WTC11 (cell line): ENCODE measurements at regions not wholly inside any gene's neighbourhood (a gene's known extent, or its start where the extent isn't known, plus 50 kb on each side); places are given as distances from the start of the nearest gene placed in this dataset.

Experiments used
- ARID4B ChIP-seq: sonication (generic); formaldehyde crosslinking; IDR thresholded peaks from 2 replicates; pipeline ENCODE4 v1.8.0; 2023; ENCODE audit warnings: missing genetic modification reagents, mild to moderate bottlenecking, borderline replicate concordance
- CREM ChIP-seq: sonication (generic); formaldehyde crosslinking; IDR thresholded peaks from 2 replicates; pipeline ENCODE4 v1.8.1; 2022; ENCODE audit warnings: mild to moderate bottlenecking, missing genetic modification reagents, moderate library complexity
- JUN ChIP-seq: sonication (generic); formaldehyde crosslinking; IDR thresholded peaks from 2 replicates; pipeline ENCODE4 v1.8.0; 2023; ENCODE audit warnings: mild to moderate bottlenecking, missing genetic modification reagents
- NFE2L1 ChIP-seq: sonication (generic); formaldehyde crosslinking; IDR thresholded peaks from 2 replicates; pipeline ENCODE4 v1.8.1; 2023; ENCODE audit warnings: missing genetic modification reagents
- NFYB ChIP-seq: sonication (generic); formaldehyde crosslinking; conservative IDR thresholded peaks from 2 replicates; pipeline ENCODE4 v1.8.0; 2022; ENCODE audit warnings: low read depth, missing genetic modification reagents
- RELA ChIP-seq: sonication (generic); formaldehyde crosslinking; IDR thresholded peaks from 2 replicates; pipeline ENCODE4 v1.8.1; 2022; ENCODE audit warnings: missing genetic modification reagents, mild to moderate bottlenecking, borderline replicate concordance
- SP1 ChIP-seq: sonication (generic); formaldehyde crosslinking; conservative IDR thresholded peaks from 2 replicates; pipeline ENCODE4 v1.8.1; 2022; ENCODE audit warnings: missing genetic modification reagents
- ZBTB21 ChIP-seq: sonication (generic); formaldehyde crosslinking; IDR thresholded peaks from 2 replicates; pipeline ENCODE4 v1.8.1; 2023; ENCODE audit warnings: mild to moderate bottlenecking, missing genetic modification reagents, borderline replicate concordance
- ZNF138 ChIP-seq: sonication (generic); formaldehyde crosslinking; conservative IDR thresholded peaks from 2 replicates; pipeline ENCODE4 v1.8.1; 2022; ENCODE audit warnings: mild to moderate bottlenecking, moderate library complexity, missing genetic modification reagents
- TF ChIP-seq, protein P1 (sequence below): fragments of 200-600 bp; IDR thresholded peaks from 2 replicates; pipeline ENCODE4 v1.8.0; 2022; ENCODE audit warnings: antibody characterized with exemption
- TF ChIP-seq, protein P2 (sequence below): sonication (generic); formaldehyde crosslinking; IDR thresholded peaks from 2 replicates; pipeline ENCODE4 v1.8.0; 2022; ENCODE audit warnings: missing genetic modification reagents
- TF ChIP-seq, protein P3 (sequence below): sonication (generic); formaldehyde crosslinking; IDR thresholded peaks from 2 replicates; pipeline ENCODE4 v1.8.1; 2022; ENCODE audit warnings: low read depth, mild to moderate bottlenecking, moderate library complexity, missing genetic modification reagents, borderline replicate concordance

GRCh38 chr18:40841467-40841866 lies 1113.6 kb upstream of the PIK3C3 start:
- no peak for TF ChIP-seq ARID4B (CRISPR knock-in tag)
- TF ChIP-seq, protein P1, sequence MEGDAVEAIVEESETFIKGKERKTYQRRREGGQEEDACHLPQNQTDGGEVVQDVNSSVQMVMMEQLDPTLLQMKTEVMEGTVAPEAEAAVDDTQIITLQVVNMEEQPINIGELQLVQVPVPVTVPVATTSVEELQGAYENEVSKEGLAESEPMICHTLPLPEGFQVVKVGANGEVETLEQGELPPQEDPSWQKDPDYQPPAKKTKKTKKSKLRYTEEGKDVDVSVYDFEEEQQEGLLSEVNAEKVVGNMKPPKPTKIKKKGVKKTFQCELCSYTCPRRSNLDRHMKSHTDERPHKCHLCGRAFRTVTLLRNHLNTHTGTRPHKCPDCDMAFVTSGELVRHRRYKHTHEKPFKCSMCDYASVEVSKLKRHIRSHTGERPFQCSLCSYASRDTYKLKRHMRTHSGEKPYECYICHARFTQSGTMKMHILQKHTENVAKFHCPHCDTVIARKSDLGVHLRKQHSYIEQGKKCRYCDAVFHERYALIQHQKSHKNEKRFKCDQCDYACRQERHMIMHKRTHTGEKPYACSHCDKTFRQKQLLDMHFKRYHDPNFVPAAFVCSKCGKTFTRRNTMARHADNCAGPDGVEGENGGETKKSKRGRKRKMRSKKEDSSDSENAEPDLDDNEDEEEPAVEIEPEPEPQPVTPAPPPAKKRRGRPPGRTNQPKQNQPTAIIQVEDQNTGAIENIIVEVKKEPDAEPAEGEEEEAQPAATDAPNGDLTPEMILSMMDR = no peak
- TF ChIP-seq ZNF138 = no peak
- TF ChIP-seq, protein P2, sequence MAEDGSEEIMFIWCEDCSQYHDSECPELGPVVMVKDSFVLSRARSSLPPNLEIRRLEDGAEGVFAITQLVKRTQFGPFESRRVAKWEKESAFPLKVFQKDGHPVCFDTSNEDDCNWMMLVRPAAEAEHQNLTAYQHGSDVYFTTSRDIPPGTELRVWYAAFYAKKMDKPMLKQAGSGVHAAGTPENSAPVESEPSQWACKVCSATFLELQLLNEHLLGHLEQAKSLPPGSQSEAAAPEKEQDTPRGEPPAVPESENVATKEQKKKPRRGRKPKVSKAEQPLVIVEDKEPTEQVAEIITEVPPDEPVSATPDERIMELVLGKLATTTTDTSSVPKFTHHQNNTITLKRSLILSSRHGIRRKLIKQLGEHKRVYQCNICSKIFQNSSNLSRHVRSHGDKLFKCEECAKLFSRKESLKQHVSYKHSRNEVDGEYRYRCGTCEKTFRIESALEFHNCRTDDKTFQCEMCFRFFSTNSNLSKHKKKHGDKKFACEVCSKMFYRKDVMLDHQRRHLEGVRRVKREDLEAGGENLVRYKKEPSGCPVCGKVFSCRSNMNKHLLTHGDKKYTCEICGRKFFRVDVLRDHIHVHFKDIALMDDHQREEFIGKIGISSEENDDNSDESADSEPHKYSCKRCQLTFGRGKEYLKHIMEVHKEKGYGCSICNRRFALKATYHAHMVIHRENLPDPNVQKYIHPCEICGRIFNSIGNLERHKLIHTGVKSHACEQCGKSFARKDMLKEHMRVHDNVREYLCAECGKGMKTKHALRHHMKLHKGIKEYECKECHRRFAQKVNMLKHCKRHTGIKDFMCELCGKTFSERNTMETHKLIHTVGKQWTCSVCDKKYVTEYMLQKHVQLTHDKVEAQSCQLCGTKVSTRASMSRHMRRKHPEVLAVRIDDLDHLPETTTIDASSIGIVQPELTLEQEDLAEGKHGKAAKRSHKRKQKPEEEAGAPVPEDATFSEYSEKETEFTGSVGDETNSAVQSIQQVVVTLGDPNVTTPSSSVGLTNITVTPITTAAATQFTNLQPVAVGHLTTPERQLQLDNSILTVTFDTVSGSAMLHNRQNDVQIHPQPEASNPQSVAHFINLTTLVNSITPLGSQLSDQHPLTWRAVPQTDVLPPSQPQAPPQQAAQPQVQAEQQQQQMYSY = no peak
- no peak for TF ChIP-seq RELA (CRISPR knock-in tag)
- TF ChIP-seq CREM (CRISPR knock-in tag) = no peak
- TF ChIP-seq, protein P3, sequence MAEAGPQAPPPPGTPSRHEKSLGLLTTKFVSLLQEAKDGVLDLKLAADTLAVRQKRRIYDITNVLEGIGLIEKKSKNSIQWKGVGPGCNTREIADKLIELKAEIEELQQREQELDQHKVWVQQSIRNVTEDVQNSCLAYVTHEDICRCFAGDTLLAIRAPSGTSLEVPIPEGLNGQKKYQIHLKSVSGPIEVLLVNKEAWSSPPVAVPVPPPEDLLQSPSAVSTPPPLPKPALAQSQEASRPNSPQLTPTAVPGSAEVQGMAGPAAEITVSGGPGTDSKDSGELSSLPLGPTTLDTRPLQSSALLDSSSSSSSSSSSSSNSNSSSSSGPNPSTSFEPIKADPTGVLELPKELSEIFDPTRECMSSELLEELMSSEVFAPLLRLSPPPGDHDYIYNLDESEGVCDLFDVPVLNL (CRISPR knock-in tag) = no peak
- TF ChIP-seq NFYB = no peak
- TF ChIP-seq ZBTB21 (CRISPR knock-in tag) = no peak
- TF ChIP-seq SP1 (CRISPR knock-in tag) = no peak
- TF ChIP-seq NFE2L1 = no peak
- no peak for TF ChIP-seq JUN (CRISPR knock-in tag)
